ENCODE measurements at regions not wholly inside any gene's neighbourhood (a gene's known extent, or its start where the extent isn't known, plus 50 kb on each side); places are given as distances from the start of the nearest gene placed in this dataset.

GRCh38 chr1:87230501-87230900 is 98.2 kb upstream of the LMO4 start:
- no peak for TF ChIP-seq POLR2A (IDR thresholded peaks at IDR 0.05)
- TF ChIP-seq CTCF (IDR thresholded peaks at IDR 0.05): no peak

All from thyroid gland (tissue), 4 donors.